HG02610 (cell line): ENCODE measurements at regions not wholly inside any gene's neighbourhood (a gene's known extent, or its start where the extent isn't known, plus 50 kb on each side); places are given as distances from the start of the nearest gene placed in this dataset.

Experiments
- ATAC-seq: cut with Tn5 transposase; IDR thresholded peaks from one replicate; pipeline ENCODE4 v1.9.1; 2021; ENCODE audit warnings: mild to moderate bottlenecking, moderate library complexity; ENCODE audit not compliant: unreplicated experiment

DNA sequence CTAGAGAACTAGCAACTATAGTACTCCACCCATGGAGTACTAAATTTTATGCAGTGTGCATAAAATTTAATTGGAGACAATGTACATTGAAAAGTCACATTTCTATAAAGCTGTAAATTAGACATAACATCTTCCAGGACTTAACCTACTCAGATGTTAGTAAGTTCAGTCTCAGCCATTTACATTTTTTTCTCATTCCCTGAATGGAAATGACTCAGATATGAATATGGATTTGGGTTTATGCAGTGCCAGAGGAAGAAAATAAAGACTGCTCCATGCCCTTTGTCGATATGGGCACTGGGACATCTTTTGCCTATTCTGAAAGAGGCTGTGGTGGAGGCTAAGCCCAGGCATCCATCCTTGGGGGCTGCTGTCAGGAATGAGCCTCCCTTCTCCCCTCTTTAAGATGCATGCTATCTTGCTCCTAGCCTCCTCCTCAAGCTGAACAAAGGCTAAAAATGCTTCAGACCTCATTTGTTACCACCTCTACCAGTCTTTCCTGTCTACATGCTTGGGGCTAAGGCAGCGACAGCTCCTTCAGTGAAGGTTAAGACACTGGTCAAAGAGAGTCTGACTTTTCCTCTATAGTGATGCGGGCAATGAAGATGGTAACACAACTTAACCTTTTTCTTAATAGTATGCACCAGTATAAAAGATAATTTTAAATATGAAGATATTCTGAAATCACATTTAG, 486.8 kb upstream of the ANKRD30A start:
- no peak for ATAC-seq

DNA sequence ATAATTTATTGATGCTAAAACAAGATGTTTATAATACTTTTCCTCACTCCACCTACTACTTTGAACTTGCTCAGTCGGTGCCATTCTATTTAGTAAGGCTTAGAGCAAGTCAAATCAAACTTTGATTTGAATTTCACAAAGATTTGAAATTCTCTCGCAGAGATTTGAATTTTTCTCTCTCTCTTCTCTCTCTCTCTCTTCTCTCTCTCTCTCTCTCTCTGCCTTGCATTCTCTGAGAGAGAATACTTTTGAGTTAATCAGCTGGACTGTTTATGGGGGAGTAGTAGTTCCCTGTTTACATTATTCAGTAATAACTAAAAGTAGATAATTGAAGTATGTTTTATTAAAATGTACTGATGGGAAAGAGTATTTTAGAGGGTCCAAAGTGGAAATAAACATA, 488.5 kb upstream of the ANKRD30A start:
- ATAC-seq: no peak

- no peak for ATAC-seq
These were observed 489.0 kb upstream of the ANKRD30A start for GRCh38 chr10:36636285-36636839.

DNA sequence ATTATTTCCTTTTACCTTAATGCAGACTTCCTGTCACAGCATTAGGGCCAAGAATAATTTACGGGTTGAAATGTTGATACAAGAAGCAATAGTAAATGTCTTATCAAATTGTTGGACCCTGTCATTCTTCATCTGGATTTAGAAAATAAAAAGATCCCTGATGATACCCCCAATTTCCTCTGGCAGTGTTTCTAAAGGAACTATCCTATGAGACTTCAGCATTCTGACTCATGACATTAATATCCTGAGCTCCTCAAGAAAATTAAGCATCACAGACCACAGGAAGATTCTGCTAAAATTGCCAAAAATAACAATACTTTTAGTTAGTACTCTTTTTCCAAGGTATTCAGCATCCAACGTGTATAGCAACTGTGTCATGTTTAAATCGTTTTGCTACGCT, 490.5 kb upstream of the ANKRD30A start:
- ATAC-seq: no peak

DNA sequence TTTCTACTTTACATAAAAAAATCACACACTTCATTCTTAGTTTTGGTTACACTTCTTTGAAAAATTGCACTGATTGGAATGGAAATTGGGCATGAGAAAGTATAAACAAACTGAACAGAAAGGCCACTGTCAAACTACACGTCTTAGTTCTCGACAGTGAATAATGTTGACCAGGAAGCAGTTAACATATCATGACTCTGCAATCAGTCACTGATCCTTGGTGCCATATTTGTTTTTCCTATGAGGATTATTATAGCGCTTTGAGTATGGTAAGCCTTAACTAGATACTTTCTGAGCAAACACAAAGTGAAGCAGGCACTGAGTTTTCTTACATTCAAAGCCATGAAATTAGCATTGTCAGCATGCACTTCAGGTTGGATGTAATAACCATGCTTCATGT, 495.1 kb upstream of the ANKRD30A start:
- ATAC-seq: no peak

DNA sequence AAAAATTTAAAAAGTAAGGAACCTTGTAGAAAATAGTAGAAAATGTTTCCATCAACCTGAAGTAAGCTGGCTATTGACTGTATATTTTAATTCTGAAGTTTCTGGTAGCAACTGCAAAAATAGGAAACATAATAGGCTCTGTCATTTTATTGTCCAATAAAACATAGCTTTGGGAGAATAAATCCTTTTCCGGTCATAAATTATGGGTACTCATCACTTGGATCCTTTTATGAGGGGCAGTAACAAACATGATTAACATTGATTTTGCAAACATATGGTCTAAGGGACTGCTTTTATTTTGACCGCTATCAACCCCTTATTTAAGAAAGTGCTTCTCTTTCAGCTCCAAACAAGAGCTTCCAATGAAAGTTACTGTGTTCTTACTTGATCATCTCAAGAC, 495.9 kb upstream of the ANKRD30A start:
- ATAC-seq: no peak

DNA sequence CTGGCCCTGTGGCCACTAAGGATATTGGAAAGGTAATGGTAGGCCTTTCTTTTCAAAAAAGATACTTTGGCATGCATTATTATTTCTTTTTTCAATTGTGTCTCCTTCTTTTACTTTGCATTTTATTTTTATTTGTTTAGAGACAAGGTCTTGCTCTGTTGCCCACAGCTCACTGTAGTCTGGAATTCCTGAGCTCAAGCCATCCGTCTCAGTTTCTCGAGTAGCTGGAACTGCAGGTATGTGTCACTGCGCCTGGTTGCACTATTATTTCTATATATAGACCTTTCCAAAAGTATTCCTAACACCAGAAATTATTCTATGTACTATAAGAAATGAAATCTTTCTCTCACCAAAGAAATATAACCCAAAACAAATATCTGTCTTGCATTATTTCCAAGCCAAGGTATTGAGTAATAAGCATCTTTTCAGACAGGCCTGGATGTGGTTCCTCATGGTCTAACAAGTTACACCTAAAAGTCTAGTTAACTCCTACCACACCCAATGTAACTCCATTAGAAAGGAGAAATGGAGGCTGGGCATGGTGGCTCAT, 500.8 kb upstream of the ANKRD30A start:
- no peak for ATAC-seq

GRCh38 chr10:36621346-36621745, 504.1 kb upstream of the ANKRD30A start:
- ATAC-seq: no peak

GRCh38 chr10:36612436-36612835, 513.0 kb upstream of the ANKRD30A start:
- ATAC-seq: no peak

GRCh38 chr10:36608866-36609265, 516.5 kb upstream of the ANKRD30A start:
- ATAC-seq: no peak

- ATAC-seq: no peak
These were observed 517.1 kb upstream of the ANKRD30A start for GRCh38 chr10:36608251-36608650.

- ATAC-seq: no peak
These were observed 519.1 kb upstream of the ANKRD30A start for GRCh38 chr10:36606234-36606839.

DNA sequence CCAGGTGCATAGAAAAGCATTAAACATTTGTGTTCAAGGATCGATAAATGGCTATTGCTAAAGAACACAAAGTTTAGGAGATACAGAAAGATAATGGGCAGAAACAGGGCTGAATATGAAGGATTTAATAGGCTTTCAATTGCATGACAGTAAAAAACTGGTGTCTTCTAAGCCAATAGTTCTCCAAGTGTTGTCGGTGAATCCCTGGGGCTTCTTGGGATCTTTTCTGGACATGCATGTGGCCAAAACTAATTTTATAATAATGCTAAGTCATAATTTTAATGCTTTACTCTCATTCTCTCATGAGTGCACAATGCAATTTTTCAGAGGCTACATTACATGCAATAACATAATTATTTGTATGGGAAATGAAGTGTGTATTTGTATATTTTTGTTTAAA, 521.1 kb upstream of the ANKRD30A start:
- ATAC-seq: no peak

GRCh38 chr10:36603688-36604087, 521.7 kb upstream of the ANKRD30A start:
- ATAC-seq: no peak

GRCh38 chr10:36602374-36602773, 523.0 kb upstream of the ANKRD30A start:
- ATAC-seq: no peak

GRCh38 chr10:36597756-36598320, 527.6 kb upstream of the ANKRD30A start:
- ATAC-seq: no peak

DNA sequence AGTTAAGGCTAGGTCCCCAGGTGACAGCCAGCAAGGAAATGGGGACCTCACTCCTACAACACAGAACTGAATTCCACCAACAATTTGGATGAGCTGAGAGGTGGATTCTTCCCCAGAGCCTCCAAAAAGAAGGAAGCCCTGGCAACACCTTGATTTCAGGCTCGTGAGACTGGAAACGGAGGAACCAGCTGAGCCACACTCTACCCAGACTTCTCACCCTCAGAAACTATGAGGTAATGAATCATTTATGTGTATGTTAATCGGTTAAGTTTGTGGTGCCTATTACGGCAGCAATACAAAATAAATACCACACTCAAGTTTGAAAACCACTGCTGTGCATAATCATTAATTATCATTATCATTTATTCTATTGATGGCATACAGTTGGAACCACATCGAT, 532.4 kb upstream of the ANKRD30A start:
- ATAC-seq: no peak

DNA sequence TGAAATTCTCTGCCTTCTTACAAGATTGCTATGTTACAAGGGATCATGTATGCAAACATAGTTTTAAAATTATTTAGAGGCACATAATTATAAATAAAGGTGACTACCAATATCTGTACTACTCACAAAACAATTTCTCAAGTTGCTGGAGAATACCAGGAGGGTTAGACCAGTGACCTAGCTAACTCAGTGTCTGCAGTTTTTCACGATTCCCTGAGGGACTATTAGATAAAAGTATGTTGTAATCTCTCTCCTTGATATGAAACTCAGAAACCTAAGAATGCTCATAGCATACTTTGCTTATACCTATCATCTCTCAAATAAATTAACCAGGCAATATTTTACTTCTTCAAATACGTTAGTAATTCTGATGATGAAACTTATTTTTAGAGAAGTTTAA, 534.0 kb upstream of the ANKRD30A start:
- no peak for ATAC-seq

DNA sequence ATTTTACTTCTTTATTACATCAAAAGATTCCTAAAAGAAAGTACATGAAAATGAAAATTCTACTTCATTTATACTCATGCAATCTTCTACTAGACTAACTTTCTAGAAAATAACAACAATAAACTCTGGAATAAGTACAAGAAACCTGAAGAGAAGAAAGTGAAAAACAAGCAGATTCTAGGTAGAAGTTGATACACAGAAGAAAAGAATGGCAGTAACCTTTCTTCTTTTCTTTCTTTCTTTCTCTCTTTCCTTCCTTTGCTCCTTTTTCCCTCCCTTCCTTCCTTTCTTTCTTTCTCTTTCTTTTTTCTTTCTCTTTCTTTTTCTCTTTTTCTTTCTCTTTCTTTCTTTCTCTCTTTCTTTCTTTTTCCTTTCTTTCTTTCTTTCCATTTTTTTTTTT, 541.7 kb upstream of the ANKRD30A start:
- ATAC-seq: no peak

- ATAC-seq: no peak
These were observed 544.2 kb upstream of the ANKRD30A start for GRCh38 chr10:36581237-36581636.

DNA sequence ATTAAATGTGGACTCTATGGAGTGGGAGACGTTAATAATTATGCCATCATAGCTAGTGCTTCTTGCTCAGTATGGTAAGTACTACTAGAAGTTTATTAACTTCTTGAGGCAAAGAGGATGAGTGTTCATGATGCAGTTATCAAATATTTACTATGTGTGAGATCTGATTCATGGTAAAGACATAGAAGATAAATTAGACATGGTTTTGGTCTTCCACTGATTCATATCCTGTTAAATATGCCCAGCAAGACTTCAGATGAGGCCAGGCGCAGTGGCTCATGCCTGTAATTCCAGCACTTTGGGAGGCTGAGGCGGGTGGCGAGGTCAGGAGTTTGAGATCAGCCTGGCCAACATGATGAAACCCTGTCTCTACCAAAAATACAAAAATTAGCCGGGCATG, 547.1 kb upstream of the ANKRD30A start:
- ATAC-seq: no peak

- ATAC-seq: no peak
These were observed 548.3 kb upstream of the ANKRD30A start for GRCh38 chr10:36577126-36577525.
